HG03196 (cell line): ENCODE measurements at regions not wholly inside any gene's neighbourhood (a gene's known extent, or its start where the extent isn't known, plus 50 kb on each side); places are given as distances from the start of the nearest gene placed in this dataset.
"Not testable (repeated sequence)": the region's sequence is repeated elsewhere in the genome, so short reads cannot be mapped to it uniquely, and the experiment has no call there.

Source experiments
- ATAC-seq: cut with Tn5 transposase; IDR thresholded peaks from one replicate; pipeline ENCODE4 v1.9.1; 2021; ENCODE audit not compliant: unreplicated experiment

DNA sequence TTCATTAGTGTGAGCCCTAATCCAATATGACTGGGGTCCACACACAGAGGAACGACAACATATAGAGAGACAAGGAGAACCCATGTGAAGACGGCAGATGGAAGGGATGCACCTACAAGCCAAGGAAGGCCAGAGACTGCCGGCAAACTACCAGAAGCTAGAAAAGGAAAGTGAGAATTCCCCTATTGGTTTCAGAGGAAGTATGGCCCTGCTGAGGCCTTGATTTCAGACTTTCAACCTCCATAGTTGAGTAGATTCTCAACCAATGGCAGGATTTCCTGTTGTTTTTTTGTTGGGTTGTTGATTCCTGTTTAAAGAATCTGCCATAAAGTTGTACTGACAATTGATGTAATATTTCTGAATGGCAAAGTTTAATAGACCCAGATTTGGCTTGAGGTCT, 241.5 kb downstream of the SATB2 start:
- no peak for ATAC-seq

DNA sequence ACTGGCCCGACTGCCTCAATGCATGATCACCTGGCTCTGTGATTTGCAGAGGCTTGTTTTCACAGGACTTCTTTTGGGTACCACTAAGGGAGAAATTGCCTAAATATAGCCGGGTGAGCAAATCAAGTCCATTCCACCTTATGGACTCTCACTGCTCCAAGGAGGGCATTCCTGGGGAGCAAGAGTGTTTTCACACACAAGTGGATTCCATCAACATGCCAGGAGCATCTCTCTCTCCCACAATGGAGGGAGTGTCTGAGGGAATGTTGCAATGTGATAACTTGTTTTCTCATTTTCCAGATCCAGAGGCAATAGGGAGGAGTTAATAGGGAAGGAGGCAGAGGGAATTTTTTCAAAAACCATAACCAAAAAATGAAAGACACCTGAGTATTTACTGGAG, 250.7 kb downstream of the SATB2 start:
- ATAC-seq: no peak

DNA sequence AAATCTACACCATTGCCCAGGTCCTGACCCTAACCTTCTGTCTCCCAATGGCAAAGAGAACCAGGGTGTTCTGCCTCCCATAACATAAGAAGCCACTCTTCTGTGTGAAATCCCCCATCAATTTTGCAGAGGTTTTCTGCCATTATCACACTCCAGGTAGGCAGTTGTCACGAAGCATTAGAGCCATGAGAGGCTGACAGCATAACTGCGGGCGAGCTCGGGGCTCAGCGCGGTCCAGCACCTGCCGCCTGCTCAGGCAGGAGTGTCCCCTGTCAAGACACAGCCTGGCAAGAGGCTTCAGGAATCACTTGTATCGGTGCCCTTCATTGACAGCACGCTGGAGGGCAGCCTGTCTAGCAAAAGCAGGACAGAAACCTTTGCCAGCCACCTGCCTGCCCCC, 251.2 kb downstream of the SATB2 start:
- ATAC-seq: no peak

DNA sequence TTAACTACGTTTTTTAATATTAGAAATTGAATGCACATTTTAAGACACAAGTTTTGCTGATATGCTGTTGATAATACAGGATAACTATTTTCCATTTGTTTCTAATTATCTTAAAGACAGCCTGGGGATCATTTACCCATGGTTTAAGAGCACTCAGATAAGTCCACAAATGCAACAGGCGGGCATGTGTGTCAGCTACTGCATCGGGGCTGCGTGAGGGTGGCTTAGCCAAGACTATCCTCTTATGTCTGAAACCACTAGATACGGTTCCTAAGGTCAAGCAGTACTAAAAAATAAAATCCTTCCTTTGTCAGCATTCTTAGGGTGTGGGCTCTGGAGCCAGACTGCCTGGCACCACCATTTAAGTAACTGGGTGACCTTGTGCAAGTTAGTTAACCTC, 254.8 kb downstream of the SATB2 start:
- no peak for ATAC-seq

DNA sequence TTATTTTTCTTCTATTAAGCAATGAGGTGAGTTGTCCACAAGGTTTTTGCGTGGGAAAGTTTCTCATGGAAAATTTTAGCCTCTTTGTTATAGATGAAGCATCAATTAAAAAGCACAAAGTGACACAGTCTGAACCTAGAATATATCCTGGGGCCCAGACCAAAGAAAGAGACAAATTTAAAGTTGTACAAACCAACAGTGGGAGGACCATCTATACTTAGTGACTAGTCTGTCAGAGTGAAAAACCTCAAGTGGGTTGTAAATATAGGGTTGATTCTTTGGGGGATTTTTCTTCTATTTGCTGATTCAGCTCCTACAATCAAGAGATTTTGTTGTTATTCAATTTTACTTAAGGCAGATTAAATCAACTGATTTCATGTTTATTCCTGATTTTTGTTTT, 256.2 kb downstream of the SATB2 start:
- no peak for ATAC-seq

DNA sequence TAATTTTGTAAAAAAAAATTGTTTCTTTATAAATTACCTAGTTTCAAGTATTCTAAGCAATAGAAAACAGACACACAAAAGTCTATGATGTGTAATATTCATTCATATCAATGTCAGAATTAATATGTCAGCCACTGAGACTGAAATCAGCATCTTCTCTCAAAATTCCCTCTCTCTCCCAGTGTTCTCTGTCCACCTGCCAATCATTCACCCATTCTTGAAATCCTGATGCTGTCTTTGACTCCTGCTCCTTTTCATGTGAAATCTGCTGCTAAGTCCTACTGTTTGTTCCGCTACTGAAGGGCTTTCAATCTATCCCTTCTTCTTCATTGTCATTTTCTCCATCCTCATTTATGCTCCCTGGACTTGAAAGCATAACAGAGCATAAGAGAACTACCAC, 257.9 kb downstream of the SATB2 start:
- no peak for ATAC-seq

DNA sequence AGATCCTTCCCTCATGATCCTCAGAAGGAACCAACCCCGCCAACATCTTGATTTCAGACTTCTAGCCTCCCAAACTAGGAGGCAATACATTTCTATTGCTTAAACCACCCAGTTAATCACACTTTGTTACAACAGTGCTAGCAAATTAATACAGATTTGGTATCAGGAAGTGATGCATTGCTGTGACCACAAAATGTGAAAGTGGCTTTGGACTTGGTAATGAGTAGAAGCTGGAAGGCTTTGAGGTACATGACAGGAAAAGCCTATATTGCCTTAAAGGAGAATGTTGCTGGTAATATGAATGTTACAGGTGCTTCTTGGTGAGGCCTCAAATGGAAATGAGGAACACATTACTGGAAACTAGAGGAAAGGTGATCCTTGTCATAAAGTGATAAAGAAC, 260.3 kb downstream of the SATB2 start:
- no peak for ATAC-seq

DNA sequence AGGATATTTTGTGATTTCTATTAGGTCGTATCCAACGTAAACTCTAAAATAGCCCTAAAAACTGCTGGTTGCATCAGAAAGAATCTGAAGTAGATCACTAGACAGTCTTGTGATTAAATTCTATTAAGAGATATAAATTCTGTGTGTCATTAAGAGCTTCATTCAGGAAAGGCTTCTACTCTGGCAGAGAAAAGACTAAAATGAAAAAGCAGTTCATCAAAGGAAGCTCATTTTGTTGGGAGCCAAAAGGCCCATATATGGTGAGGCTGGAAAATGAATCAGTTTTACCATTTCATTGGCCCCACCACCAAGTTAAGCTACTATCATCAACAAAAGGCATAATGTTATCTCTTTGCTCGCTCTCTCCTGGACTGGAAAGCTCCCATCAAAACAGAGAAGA, 261.1 kb downstream of the SATB2 start:
- no peak for ATAC-seq

DNA sequence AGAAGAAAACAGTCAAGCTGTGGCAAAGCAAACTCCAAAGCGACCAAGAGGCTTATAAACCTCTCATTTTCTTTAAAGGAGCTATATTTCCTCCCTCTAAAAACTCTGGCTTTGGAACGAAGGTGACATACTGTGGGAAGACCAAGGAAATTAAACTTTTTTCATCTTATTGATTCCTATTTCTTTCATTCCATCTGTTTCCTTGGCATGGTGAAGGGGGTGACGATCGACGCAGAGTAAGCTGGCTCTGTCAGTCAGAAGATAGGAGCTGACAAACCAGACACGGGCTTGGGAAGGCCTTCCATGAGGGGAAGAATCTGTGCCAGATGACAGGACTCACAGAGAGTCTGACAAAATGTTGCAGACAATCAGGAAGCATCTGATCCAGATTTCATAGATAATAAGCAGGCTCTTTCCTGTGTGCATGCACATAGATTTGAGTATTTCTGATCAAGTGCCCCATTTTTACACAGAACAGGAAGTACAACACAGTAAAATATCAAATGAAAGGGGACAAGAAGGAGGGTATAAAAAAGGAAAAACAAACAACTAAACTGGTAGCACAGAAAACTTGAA, 261.7 kb downstream of the SATB2 start:
- ATAC-seq: no peak

DNA sequence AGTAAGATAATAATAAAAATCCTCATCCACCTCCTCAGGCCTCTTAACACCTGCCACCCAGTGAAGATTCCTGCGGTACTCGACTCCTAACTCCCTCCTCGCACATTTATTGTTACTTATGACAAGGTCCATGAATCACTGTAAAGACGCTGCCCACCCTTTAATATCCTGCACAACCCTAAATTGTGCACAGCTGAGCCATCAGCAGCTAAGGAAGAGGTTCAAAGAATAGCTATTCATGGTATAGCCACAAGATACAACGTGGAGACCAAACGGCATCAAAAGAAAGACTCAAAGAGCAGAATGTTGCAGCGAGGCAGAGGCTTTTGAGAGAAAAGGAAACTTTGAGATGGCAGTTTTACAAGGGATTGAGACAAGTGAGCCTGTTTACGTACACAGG, 266.3 kb downstream of the SATB2 start:
- ATAC-seq: no peak

DNA sequence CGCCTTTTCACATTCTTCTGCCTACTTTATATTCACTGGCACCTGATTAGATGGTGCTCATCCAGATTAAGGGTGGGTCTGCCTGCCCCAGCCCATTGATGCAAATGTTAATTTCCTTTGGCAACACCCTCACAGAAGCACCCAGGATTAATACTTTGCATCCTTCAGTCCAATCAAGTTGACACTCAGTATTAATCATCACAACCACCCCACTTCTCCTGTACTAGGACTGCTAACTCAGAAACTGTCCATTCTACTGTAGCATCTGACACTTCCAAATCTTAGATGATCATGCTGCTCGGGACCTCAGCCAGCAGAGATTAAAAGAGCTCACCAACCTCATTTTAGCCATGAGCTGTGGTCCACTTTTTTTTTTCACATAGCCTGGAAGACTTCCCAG, 268.5 kb downstream of the SATB2 start:
- ATAC-seq: no peak

DNA sequence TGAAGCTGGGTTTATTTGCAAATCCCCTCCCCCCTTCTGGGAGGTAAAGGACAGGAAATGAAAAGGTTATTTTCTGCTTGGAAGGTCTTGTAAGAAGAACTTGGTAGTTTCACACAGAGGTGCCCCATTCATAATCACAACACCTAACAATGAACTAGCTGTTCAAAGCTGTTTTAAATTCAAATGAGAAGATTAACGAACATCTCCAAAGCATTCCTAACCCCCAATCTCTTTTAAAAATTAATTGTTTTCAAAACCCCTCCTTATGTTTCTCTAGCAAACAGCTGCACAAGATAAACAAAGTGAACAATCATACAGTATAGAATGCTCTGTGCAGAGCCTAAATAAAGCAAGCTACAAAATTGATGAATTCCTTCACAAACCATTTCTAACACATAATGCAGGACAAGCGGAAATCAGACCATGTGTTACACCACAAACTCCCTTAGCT, 271.4 kb downstream of the SATB2 start:
- ATAC-seq: no peak

DNA sequence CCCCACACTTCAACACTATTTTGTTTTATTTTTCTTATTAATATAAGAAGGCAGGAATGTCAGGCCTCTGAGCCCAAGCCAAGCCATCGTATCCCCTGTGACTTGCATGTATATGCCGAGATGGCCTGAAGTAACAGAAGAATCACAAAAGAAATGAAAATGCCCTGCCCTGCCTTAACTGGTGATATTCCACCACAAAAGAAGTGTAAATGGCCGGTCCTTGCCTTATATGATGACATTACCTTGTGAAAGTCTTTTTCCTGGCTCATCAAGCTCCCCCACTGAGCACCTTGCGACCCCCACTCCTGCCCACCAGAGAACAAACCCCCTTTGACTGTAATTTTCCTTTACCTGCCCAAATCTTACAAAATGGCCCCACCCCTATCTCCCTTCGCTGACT, 272.6 kb downstream of the SATB2 start:
- not testable (repeated sequence) for ATAC-seq

DNA sequence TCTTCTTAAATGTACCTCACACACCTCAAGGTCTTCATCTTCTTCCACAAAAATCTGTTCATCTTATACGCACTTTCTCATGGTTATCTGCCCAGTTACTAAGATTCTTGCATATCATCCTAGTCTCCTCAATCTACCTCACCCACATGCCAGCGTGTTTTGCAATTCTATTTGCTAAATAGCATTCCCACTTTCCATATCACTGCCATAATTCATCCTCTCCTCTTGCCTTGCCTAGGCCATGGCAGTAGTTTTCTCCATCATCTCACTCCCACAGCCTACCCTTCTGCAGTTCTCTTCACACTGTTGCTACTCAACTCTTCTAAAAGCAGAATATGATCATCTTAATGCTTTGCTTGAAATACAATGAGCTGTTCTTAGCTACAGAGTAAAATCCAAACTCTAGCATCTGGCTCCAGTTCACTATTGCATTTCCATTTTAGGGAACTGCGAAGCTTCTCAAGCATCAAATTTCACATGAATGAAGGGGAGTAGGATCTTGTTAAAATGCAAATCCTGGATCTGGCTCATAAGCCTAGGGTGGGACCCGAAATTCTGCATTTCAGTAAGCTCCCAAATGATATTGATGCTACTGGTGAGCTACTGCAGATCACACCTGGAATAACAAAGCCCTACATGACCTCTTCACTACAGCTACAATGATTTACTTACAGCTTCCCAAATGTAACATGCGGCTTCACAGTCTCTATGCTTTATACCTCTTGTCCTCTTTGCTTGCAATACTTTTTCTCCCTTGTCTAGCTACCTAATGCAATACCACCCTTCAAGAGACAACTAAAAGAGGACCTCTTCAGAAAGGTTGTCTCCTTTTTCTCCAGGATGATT, 293.9 kb downstream of the SATB2 start:
- ATAC-seq: no peak

DNA sequence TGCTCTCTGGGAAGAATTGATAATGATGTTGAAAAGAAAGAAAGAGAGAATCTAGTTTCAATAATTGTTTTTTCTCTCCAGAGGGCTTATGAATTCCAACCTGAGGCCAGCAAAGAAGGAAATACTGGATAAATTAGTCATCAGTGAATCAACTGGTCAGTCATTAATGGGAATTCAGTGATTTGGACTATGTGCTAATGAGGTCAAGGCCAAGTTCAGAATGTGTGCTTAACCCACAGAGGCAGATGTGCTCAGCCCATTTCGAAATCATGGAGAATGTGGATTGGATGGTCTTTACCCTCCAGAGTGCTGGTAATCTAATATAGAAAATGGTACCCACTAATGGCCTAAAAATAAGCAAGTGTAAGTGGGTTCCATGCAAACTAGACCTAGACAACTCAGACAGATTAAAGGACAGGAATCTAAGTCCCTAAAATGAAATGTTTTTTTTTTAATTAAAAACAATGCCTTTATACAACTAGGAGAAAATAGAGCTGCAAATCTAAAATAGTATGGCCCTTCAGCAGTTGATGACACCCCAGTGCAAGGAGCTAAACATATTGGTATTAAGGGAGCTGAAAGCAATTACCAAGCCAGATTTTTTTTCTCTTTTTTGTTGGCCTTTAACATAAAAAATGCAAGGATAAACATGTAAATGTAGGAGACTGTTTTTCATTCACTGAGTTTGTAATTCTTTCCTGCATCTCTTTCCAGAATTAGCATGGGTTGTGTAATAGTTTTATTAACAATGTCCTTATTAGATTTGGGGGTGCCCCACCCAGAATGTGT, 296.9 kb downstream of the SATB2 start:
- ATAC-seq: no peak

DNA sequence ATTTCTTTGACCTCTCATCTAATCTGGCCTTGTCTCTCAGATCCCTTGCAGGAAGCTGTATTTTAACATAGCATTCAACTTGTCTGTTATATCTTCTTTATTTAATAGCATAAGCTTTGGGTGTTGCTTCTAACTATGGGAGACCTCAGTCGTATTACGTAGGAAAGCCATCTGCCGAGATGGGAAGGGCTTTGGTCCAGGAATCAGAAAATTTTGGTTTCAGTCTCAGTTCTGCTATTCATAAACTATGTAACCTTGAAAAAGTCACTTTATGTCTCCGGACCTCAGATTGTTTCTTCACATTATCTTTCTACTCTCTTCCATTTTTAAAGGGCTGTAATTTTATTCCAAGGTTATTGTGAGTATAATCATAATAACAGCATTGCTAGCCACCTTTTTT, 297.7 kb downstream of the SATB2 start:
- ATAC-seq: no peak

DNA sequence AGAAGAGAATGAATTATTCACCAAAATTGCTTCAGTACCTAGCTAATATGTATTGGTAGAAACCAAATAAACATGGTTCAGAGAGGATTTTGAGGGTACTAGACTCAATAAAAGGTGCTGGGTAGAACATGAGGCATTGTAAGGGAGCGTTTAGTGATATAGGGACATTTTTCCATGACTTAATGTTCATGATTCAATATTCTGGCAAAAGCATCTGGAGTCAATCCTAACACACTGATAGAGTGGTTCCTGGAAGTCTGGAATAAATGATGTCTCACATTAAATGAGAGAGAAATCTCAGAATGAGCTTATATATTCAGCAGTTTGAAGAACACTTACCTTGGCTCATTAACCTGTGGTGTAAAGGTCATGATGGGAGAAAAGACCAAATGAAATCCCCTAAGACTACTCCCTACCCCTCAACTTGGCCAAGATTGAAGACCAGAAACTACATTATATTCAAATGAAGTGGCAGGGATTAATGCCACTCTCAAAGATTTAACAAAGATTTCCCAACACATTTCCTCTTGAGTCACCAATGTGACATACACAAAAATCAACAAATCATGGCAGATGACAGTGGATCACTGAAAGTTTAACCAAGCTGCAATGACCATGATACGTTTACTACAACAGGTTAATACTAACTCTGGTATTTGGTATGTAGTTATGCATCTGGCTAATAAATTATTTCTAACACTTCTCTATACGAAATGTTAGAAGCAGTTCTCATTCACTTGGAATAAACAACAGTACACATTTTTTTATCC, 309.5 kb downstream of the SATB2 start:
- ATAC-seq: no peak

DNA sequence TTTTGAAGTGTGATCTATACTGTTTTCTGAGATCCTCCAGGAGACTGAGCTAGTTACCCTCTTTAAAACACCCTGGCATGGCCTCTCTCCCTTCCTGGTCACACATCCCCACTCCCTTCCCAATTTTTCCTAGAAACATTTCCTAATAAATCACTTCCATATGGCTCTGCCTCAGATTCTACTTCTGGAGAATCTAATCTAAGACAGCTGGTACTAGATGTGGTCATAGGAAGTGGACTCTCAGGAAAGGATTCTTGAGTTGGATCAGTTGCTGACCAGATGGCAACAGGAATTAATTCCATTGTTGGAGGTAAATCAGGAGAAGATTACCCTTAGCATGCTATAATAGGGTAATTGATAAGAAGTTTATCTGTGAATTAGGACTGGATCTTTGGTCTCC, 310.5 kb downstream of the SATB2 start:
- no peak for ATAC-seq

DNA sequence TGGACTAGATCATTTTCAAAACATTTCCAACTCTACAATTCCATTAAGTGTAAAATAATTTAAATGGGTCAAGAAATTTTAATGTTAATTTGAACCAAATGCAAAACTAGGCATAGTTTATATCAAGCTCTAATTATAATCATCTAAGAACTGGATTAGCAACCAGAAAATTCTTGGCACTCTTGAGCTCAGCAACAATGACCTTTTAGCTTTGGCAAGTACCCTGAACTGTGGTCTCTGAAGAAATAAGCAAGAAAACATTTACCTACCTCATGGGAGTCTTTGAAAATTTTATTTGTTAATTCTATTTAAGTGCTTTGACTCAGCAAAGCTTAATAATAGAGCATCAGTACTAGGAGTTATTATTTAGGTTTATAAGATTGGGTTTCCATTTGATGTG, 313.2 kb downstream of the SATB2 start:
- no peak for ATAC-seq

DNA sequence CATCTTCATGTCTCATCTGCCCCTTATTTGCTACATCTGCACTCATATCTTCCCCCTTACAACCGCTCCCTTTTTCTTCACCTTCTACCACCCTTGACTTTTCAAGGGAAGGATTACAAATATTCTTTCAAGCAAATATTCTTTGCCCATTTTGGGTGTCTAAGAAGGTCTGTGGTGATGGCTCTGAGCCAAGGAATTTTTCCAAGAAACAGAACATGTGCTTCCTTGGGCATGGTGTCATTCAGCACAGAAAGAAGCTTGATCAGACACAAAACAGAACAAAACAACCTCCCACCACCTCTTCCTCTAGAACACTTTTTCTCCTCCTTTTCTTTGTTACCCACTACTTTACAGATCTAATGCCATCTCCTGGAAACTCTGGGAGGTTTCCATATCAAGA, 313.7 kb downstream of the SATB2 start:
- ATAC-seq: no peak

DNA sequence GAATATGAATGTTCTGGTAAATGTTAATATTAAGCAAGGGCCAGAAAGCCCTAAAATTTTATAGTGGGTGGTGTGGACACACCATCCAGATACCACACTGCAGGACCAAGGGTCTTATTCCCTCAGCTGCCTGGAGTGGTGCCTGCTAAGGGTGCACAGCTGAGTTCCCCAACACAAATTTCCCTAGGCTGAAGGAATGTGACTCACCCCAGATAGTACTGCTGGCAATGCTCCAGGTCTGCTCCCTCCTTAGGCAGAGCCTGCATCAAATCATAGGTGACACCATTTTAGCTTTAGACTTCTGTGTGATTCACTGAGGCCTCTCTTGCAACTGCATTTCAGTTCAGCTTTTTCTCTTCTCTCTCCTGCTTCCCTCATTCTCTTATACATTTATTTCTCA, 321.1 kb downstream of the SATB2 start:
- no peak for ATAC-seq
